ENCODE measurements at regions not wholly inside any gene's neighbourhood (a gene's known extent, or its start where the extent isn't known, plus 50 kb on each side); places are given as distances from the start of the nearest gene placed in this dataset.
"Not testable (repeated sequence)": the region's sequence is repeated elsewhere in the genome, so short reads cannot be mapped to it uniquely, and the experiment has no call there.

GRCh38 chr2:34703292-34703691 is 1104.2 kb upstream of the FAM98A start:
- Histone ChIP-seq H4K20me1 (ENCODE audit: insufficient read depth, low read length) (no peaks in the 10 kb centered on the region), H3K27ac (ENCODE audit: low read length) (no peak overlapping the region), H3K79me2 (ENCODE audit: low read length) (no peaks in the 10 kb centered on the region), H3K9me3 (ENCODE audit: insufficient read depth, low read length) (no peaks in the 10 kb centered on the region), H3K4me3 (ENCODE audit: low read length) (no peak overlapping the region), H3K4me2 (ENCODE audit: low read length) (no peak overlapping the region), H3K4me1 (ENCODE audit: low read length) (peaks cover 7% of the 10 kb centered on the region), H3K36me3 (replicated peaks; ENCODE audit: low read depth, low read length) (no peaks in the 10 kb centered on the region), H3K9ac (ENCODE audit: low read length) (no peak overlapping the region), H2AFZ (ENCODE audit: low read depth, low read length) (no peak overlapping the region), H3K27me3 (ENCODE audit: low read depth, low read length) (no peaks in the 10 kb centered on the region)
- TF ChIP-seq, protein P1, sequence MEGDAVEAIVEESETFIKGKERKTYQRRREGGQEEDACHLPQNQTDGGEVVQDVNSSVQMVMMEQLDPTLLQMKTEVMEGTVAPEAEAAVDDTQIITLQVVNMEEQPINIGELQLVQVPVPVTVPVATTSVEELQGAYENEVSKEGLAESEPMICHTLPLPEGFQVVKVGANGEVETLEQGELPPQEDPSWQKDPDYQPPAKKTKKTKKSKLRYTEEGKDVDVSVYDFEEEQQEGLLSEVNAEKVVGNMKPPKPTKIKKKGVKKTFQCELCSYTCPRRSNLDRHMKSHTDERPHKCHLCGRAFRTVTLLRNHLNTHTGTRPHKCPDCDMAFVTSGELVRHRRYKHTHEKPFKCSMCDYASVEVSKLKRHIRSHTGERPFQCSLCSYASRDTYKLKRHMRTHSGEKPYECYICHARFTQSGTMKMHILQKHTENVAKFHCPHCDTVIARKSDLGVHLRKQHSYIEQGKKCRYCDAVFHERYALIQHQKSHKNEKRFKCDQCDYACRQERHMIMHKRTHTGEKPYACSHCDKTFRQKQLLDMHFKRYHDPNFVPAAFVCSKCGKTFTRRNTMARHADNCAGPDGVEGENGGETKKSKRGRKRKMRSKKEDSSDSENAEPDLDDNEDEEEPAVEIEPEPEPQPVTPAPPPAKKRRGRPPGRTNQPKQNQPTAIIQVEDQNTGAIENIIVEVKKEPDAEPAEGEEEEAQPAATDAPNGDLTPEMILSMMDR (IDR thresholded peaks at IDR 0.05; ENCODE audit: low read depth, low read length), result no peak
- no peak for TF ChIP-seq EZH2phosphoT487 (IDR thresholded peaks at IDR 0.05; ENCODE audit: low read depth)

GRCh38 chr2:34702391-34702790 is 1103.3 kb upstream of the FAM98A start:
- H3K4me1 ChIP-seq (ENCODE audit: low read length); H3K27me3 ChIP-seq (ENCODE audit: low read depth, low read length); H3K79me2 ChIP-seq (ENCODE audit: low read length); H3K36me3 ChIP-seq (replicated peaks; ENCODE audit: low read depth, low read length); H3K27ac ChIP-seq (ENCODE audit: low read length); H4K20me1 ChIP-seq (ENCODE audit: insufficient read depth, low read length); H3K4me3 ChIP-seq (ENCODE audit: low read length); H3K4me2 ChIP-seq (ENCODE audit: low read length); H3K9ac ChIP-seq (ENCODE audit: low read length); H2AFZ ChIP-seq (ENCODE audit: low read depth, low read length); H3K9me3 ChIP-seq (ENCODE audit: insufficient read depth, low read length): not testable (repeated sequence)

DNA sequence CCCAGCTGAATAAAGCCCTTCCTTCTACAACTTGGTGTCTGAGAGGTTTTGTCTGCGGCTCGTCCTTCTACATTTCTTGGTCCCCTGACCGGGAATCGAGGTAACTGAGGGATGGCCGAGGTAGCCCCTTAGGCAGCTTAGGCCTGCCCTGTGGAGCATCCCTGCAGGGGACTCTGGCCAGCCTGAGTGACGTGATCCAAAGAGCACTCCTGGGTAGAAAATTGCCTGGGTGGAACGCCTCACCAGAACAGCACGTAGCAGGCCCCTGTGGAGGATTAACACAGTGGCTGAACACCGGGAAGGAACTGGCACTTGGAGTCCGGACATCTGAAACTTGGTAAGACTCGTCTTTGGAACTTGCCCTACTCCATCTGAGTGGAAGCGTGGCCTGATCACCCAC is 1078.5 kb upstream of the FAM98A start:
- Histone ChIP-seq H3K4me3 (ENCODE audit: low read length) (peak overlapping the region; percentile 79), H3K4me1 (ENCODE audit: low read length) (peaks cover 49% of the 10 kb centered on the region), H3K9ac (ENCODE audit: low read length) (peak overlapping the region; percentile 84), H3K4me2 (ENCODE audit: low read length) (peak overlapping the region; percentile 93), H3K27ac (ENCODE audit: low read length) (peak overlapping the region; percentile 96), H2AFZ (ENCODE audit: low read depth, low read length) (peak overlapping the region; percentile 91)
- not testable (repeated sequence) for H4K20me1 ChIP-seq (ENCODE audit: insufficient read depth, low read length); H3K36me3 ChIP-seq (replicated peaks; ENCODE audit: low read depth, low read length); H3K9me3 ChIP-seq (ENCODE audit: insufficient read depth, low read length); H3K79me2 ChIP-seq (ENCODE audit: low read length); H3K27me3 ChIP-seq (ENCODE audit: low read depth, low read length)

- H3K27ac ChIP-seq (ENCODE audit: low read length), result peak overlapping the region; percentile 96
- H3K4me3 ChIP-seq (ENCODE audit: low read length), result peak overlapping the region; percentile 79
- not testable (repeated sequence) for H3K9me3 ChIP-seq (ENCODE audit: insufficient read depth, low read length); H3K27me3 ChIP-seq (ENCODE audit: low read depth, low read length); H3K36me3 ChIP-seq (replicated peaks; ENCODE audit: low read depth, low read length); H3K79me2 ChIP-seq (ENCODE audit: low read length); H4K20me1 ChIP-seq (ENCODE audit: insufficient read depth, low read length)
- H3K4me1 ChIP-seq (ENCODE audit: low read length), result peaks cover 49% of the 10 kb centered on the region
- H2AFZ ChIP-seq (ENCODE audit: low read depth, low read length), result peak overlapping the region; percentile 91
- peak overlapping the region; percentile 93 for H3K4me2 ChIP-seq (ENCODE audit: low read length)
- peak overlapping the region; percentile 84 for H3K9ac ChIP-seq (ENCODE audit: low read length)
Measured at GRCh38 chr2:34677119-34677531, 1078.0 kb upstream of the FAM98A start.

DNA sequence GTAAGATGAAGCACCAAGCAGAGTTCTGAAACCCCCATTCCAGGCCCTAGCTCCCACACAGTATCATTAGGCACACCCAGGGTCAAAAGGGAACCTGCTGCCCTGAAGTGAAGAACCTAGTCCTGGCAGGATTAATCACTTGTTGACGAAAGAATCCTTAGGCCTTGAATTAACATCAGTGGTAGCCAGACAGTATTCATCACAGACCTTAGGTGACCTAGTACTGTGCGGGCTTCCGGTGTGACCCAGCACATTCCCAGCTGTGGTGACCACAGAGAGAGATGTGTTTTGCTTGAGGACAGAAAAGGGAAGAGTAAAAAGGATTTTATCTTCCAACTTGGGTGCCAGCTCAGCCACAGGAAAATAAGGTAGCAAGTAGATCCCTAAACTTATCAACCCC is 1071.4 kb upstream of the FAM98A start:
- H2AFZ ChIP-seq (ENCODE audit: low read depth, low read length), result no peak overlapping the region
- H3K79me2 ChIP-seq (ENCODE audit: low read length), result no peaks in the 10 kb centered on the region
- H3K27me3 ChIP-seq (ENCODE audit: low read depth, low read length), result no peaks in the 10 kb centered on the region
- H4K20me1 ChIP-seq (ENCODE audit: insufficient read depth, low read length), result no peaks in the 10 kb centered on the region
- H3K4me1 ChIP-seq (ENCODE audit: low read length), result peaks cover 9% of the 10 kb centered on the region
- TF ChIP-seq EZH2phosphoT487 (IDR thresholded peaks at IDR 0.05; ENCODE audit: low read depth), result no peak
- TF ChIP-seq, protein P1 (IDR thresholded peaks at IDR 0.05; ENCODE audit: low read depth, low read length), result no peak
- H3K4me2 ChIP-seq (ENCODE audit: low read length), result no peak overlapping the region
- no peaks in the 10 kb centered on the region for H3K9me3 ChIP-seq (ENCODE audit: insufficient read depth, low read length)
- H3K36me3 ChIP-seq (replicated peaks; ENCODE audit: low read depth, low read length), result no peaks in the 10 kb centered on the region
- no peak overlapping the region for H3K27ac ChIP-seq (ENCODE audit: low read length)
- H3K4me3 ChIP-seq (ENCODE audit: low read length), result no peak overlapping the region
- no peak overlapping the region for H3K9ac ChIP-seq (ENCODE audit: low read length)

Data from OCI-LY3 (cell line).